Cardiac fibroblast (primary cell): ENCODE measurements at regions not wholly inside any gene's neighbourhood (a gene's known extent, or its start where the extent isn't known, plus 50 kb on each side); places are given as distances from the start of the nearest gene placed in this dataset.

ENCODE experiments used
- DNase-seq, 2 donors: peaks; one replicate each; pipeline versions ENCODE4 v3.0.0 to v3.0.0-alpha.2; 2010; ENCODE audit warnings: low read depth in 2 of 2
- H3K4me3 ChIP-seq, 2 donors: replicated peaks in 1 of 2; 1 replicate in 1 of 2; 2 replicates in 1 of 2; pipeline ENCODE4 v1.5.1; 2011; ENCODE audit warnings: low read depth in 2 of 2, low read length in 2 of 2, mild to moderate bottlenecking in 2 of 2, moderate library complexity in 1 of 2
- CTCF ChIP-seq: IDR thresholded peaks from one replicate; pipeline ENCODE4 v1.5.1; 2011; ENCODE audit warnings: low read depth, mild to moderate bottlenecking, low read length, inconsistent platforms

GRCh38 chr6:99111590-99111989 lies 163.8 kb upstream of the FBXL4 start:
- no peak for TF ChIP-seq CTCF
- H3K4me3 ChIP-seq, result no peak overlapping the region
- no peak for DNase-seq

GRCh38 chr6:99110029-99110428 lies 162.3 kb upstream of the FBXL4 start:
- no peak for TF ChIP-seq CTCF
- no peak overlapping the region for H3K4me3 ChIP-seq
- no peak for DNase-seq

GRCh38 chr6:99104218-99104617 lies 156.5 kb upstream of the FBXL4 start:
- DNase-seq, result no peak
- no peak overlapping the region for H3K4me3 ChIP-seq
- TF ChIP-seq CTCF, result no peak

GRCh38 chr6:99099243-99099642 lies 151.5 kb upstream of the FBXL4 start:
- DNase-seq, result no peak
- no peak for TF ChIP-seq CTCF
- no peak overlapping the region for H3K4me3 ChIP-seq

- DNase-seq, result no peak
- no peak overlapping the region for H3K4me3 ChIP-seq
- no peak for TF ChIP-seq CTCF
Measured at GRCh38 chr6:99096170-99096569, 148.4 kb upstream of the FBXL4 start.

GRCh38 chr6:99093456-99094190 lies 145.9 kb upstream of the FBXL4 start:
- no peak overlapping the region for H3K4me3 ChIP-seq
- TF ChIP-seq CTCF, result no peak
- DNase-seq, result no peak

- no peak overlapping the region for H3K4me3 ChIP-seq
- TF ChIP-seq CTCF, result no peak
Measured at GRCh38 chr6:99092461-99092860, 144.7 kb upstream of the FBXL4 start.

More at GRCh38 chr6:99092461-99092860, 144.7 kb upstream of the FBXL4 start:
- DNase-seq, result no peak
